Stimulated activated CD4-positive, alpha-beta T cell treated with anti-CD3 and anti-CD28 coated beads, Interleukin-2, amount 100 ng/mL, for 48 hours (primary cell): ENCODE measurements at regions not wholly inside any gene's neighbourhood (a gene's known extent, or its start where the extent isn't known, plus 50 kb on each side); places are given as distances from the start of the nearest gene placed in this dataset.

Experiments used
- DNase-seq, 2 donors: peaks; one replicate each; pipeline ENCODE4 v3.0.0-alpha.2; 2020

- DNase-seq, result no peak
Observed at GRCh38 chr16:64641343-64641742, 480.5 kb downstream of the CDH11 start.

- DNase-seq, result no peak
Observed at GRCh38 chr16:64638766-64639165, 483.1 kb downstream of the CDH11 start.

GRCh38 chr16:64629622-64630021, 492.2 kb downstream of the CDH11 start:
- no peak for DNase-seq

GRCh38 chr16:64627781-64628180, 494.1 kb downstream of the CDH11 start:
- DNase-seq, result no peak

GRCh38 chr16:64627288-64627687, 494.6 kb downstream of the CDH11 start:
- no peak for DNase-seq

- no peak for DNase-seq
Observed at GRCh38 chr16:64626776-64627175, 495.1 kb downstream of the CDH11 start.

- no peak for DNase-seq
Observed at GRCh38 chr16:64621616-64622015, 500.2 kb downstream of the CDH11 start.

- no peak for DNase-seq
Observed at GRCh38 chr16:64617836-64618476, 503.9 kb downstream of the CDH11 start.

GRCh38 chr16:64615630-64616280, 506.1 kb downstream of the CDH11 start:
- DNase-seq, result no peak

GRCh38 chr16:64596196-64596595, 525.7 kb downstream of the CDH11 start:
- no peak for DNase-seq

GRCh38 chr16:64590513-64590912, 531.4 kb downstream of the CDH11 start:
- DNase-seq, result no peak

GRCh38 chr16:64589836-64590235, 532.0 kb downstream of the CDH11 start:
- DNase-seq, result no peak

GRCh38 chr16:64586781-64587180, 535.1 kb downstream of the CDH11 start:
- DNase-seq, result no peak

- no peak for DNase-seq
Observed at GRCh38 chr16:64585367-64585766, 536.5 kb downstream of the CDH11 start.

- DNase-seq, result no peak
Observed at GRCh38 chr16:64580558-64580957, 541.3 kb downstream of the CDH11 start.

- no peak for DNase-seq
Observed at GRCh38 chr16:64579712-64580111, 542.2 kb downstream of the CDH11 start.

GRCh38 chr16:64545768-64546167, 576.1 kb downstream of the CDH11 start:
- DNase-seq, result no peak

GRCh38 chr16:64544859-64545258, 577.0 kb downstream of the CDH11 start:
- no peak for DNase-seq

GRCh38 chr16:64543441-64543840, 578.4 kb downstream of the CDH11 start:
- DNase-seq, result no peak

GRCh38 chr16:64543031-64543430, 578.8 kb downstream of the CDH11 start:
- no peak for DNase-seq

- no peak for DNase-seq
Observed at GRCh38 chr16:64542152-64542551, 579.7 kb downstream of the CDH11 start.

- no peak for DNase-seq
Observed at GRCh38 chr16:64541621-64542020, 580.2 kb downstream of the CDH11 start.

- no peak for DNase-seq
Observed at GRCh38 chr16:64540434-64540833, 581.4 kb downstream of the CDH11 start.

GRCh38 chr16:64539811-64540371, 582.0 kb downstream of the CDH11 start:
- no peak for DNase-seq
